PC-9 (cell line): ENCODE measurements at regions not wholly inside any gene's neighbourhood (a gene's known extent, or its start where the extent isn't known, plus 50 kb on each side); places are given as distances from the start of the nearest gene placed in this dataset.

Source experiments
- BruUV-seq: library from RNA; stranded (reverse); fragments of 400-500 nt; replicated peaks from 2 replicates; lab custom pipeline; 2021; lab: Mats Ljungman, UMichigan
- CTCF ChIA-PET: fragments of 300-600 bp; sonication (Branson Sonifier 250); formaldehyde crosslinking; loops from one replicate; lab custom pipeline; 2022; ENCODE audit warnings: antibody characterized with exemption; lab: Charles Lee
- POLR2A ChIA-PET: fragments of 300-600 bp; sonication (Branson Sonifier 250); formaldehyde crosslinking; loops from one replicate; lab custom pipeline; 2022; ENCODE audit warnings: antibody characterized with exemption; ENCODE audit not compliant: unreplicated experiment; lab: Charles Lee
- DNase-seq, 2 experiments: peaks; one replicate each; pipeline versions ENCODE4 v3.0.0 to v3.0.0-alpha.2; 2015 to 2022; ENCODE audit warnings: mixed read lengths in 1 of 2
- H2AFZ ChIP-seq: fragments of 200-600 bp; sonication (generic); 2 replicates; pipeline ENCODE4 v1.8.1; 2017; ENCODE audit warnings: antibody characterized with exemption
- H3F3A ChIP-seq: fragments of 200-600 bp; sonication (generic); 2 replicates; pipeline ENCODE4 v1.8.1; 2017; ENCODE audit warnings: antibody characterized with exemption, mild to moderate bottlenecking, low read depth; ENCODE audit not compliant: insufficient read depth
- H3K27ac ChIP-seq: fragments of 200-600 bp; sonication (generic); 2 replicates; pipeline ENCODE4 v1.6.1; 2016; ENCODE audit warnings: mixed run types
- H3K27me3 ChIP-seq: fragments of 200-600 bp; sonication (generic); 2 replicates; pipeline ENCODE4 v1.6.1; 2016; ENCODE audit warnings: low read depth, mixed run types; ENCODE audit not compliant: insufficient read depth
- H3K36me3 ChIP-seq: fragments of 200-600 bp; sonication (generic); 2 replicates; pipeline ENCODE4 v1.6.1; 2016; ENCODE audit warnings: low read depth, mixed run types
- H3K4me1 ChIP-seq: fragments of 200-600 bp; sonication (generic); replicated peaks from 2 replicates; pipeline ENCODE4 v1.6.1; 2016; ENCODE audit warnings: mixed run types; ENCODE audit not compliant: insufficient read depth
- H3K4me2 ChIP-seq: fragments of 200-600 bp; sonication (generic); 2 replicates; pipeline ENCODE4 v1.6.1; 2017; ENCODE audit warnings: mixed run types
- H3K4me3 ChIP-seq: fragments of 200-600 bp; sonication (generic); 2 replicates; pipeline ENCODE4 v1.6.1; 2016; ENCODE audit warnings: mixed run types
- H3K79me2 ChIP-seq: fragments of 200-600 bp; sonication (generic); 2 replicates; pipeline ENCODE4 v1.6.1; 2017; ENCODE audit warnings: low read depth, mixed run types
- H3K9me2 ChIP-seq: fragments of 200-600 bp; sonication (generic); 2 replicates; pipeline ENCODE4 v1.8.1; 2017; ENCODE audit warnings: mild to moderate bottlenecking; ENCODE audit not compliant: insufficient read depth
- H3K9me3 ChIP-seq: fragments of 200-600 bp; sonication (generic); 2 replicates; pipeline ENCODE4 v1.8.1; 2016; ENCODE audit warnings: low read depth; ENCODE audit not compliant: insufficient read depth
- H4K20me1 ChIP-seq: fragments of 200-600 bp; sonication (generic); 2 replicates; pipeline ENCODE4 v1.8.1; 2017; ENCODE audit not compliant: insufficient read depth
- EZH2 ChIP-seq: fragments of 200-600 bp; sonication (generic); IDR thresholded peaks from 2 replicates; pipeline ENCODE4 v1.8.0; 2017; ENCODE audit warnings: antibody characterized with exemption, low read depth
- intact Hi-C: fragments of 100-400 bp; cut with micrococcal nuclease; formaldehyde crosslinking; loops from one replicate; pipeline ENCODE4 v1.10.0; 2022; ENCODE audit not compliant: unreplicated experiment
- TF ChIP-seq, protein P1 (sequence below): fragments of 200-600 bp; sonication (generic); conservative IDR thresholded peaks from 2 replicates; pipeline ENCODE4 v1.6.1; 2017; ENCODE audit warnings: mixed run types, antibody characterized with exemption, mild to moderate bottlenecking, moderate library complexity

DNA sequence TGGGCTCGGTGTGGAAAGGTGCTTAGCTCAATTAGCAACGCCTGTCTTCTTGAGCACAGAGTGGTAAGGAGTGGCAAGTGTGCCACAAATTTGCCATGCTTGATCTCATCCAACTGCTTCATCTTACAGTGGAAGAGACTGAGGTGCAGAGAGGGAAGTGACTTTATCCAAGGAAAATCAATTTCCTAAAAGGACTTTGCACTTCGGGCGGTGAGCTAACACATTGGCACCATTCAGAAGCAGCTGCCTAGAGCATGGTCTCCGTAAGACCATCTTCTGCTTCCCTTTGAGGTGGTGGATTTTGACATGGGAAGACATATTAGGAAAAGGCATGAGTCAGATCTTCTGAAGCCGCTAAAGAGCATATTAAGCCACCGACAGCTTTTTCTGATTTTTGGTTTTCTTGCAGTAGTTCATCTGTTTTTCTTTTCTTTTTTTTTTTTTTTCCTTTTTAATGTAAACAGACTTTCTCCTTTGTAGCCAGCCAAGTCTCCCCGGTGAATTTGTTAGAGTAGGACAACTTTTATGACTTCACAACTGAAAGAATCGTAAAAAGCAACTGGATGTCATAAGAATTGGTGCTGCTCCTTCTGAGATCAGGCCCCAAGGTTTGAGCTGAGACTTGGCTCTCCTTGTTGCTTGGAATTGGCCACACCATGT is 273.2 kb downstream of the CDC5L start:
- CTCF ChIA-PET: interaction anchor here (0.8 to 1.5 kb wide), 2 partner anchors 12 to 185 kb away, joined by 3 read pairs; no protein-coding TSS in a partner anchor

DNA sequence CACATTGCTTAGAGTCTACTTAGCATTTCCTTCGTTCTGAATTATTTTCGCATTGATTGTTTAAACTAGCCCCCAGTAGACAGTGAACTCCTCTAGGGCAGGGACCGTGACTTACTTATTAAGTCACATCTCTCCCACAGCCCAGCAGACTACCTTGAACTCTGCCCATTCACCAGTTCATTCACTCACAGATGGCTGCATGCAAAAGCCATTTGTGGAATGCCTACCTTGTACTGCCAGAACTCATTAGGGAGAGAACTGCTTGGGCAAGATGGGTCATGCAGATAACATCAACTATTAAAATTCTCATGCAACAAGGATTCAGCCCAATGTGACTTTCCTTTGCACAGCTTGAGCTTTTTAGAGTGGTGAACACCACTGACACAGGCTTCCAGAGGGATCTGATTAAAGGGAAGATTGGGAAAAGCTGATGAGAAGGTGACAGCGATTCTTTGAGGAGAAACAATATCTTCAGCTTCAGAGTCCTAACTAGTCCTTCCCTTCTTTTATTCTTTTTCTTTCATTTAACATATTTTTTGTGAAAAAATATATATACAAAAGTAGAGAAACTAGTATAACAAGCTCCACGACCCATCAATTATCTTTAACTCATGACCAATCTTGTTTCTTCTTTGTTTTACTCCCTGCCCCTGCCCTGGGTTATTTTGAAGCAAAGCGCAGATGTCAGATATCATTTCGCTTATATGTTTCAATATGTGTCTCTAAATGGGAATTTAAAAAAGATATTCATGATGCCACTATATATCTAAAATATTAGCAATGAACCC is 273.9 kb downstream of the CDC5L start:
- POLR2A ChIA-PET: interaction anchor here (0.6 to 0.8 kb wide), 3 partner anchors 11 to 1316 kb away, joined by 3 to 9 read pairs (median 7); no protein-coding TSS in a partner anchor
- peak; percentile 51 to 65 for DNase-seq
- Histone ChIP-seq H3K27ac (peak overlapping the region; percentile 44), H3K4me2 (peak overlapping the region; percentile 30; the same call in 1 of the 2 replicates), H3F3A (peaks cover 7% of the 10 kb centered on the region; the same call in 1 of the 2 replicates), H3K36me3 (no peaks in the 10 kb centered on the region), H3K9me3 (no peaks in the 10 kb centered on the region), H3K9me2 (no peaks in the 10 kb centered on the region), H3K79me2 (no peaks in the 10 kb centered on the region), H3K4me1 (peaks cover 22% of the 10 kb centered on the region), H3K27me3 (no peaks in the 10 kb centered on the region), H3K4me3 (no peak overlapping the region), H2AFZ (no peak overlapping the region), H4K20me1 (no peaks in the 10 kb centered on the region)
- CTCF ChIA-PET: interaction anchor here (0.8 to 1.5 kb wide), 2 partner anchors 11 to 186 kb away, joined by 3 read pairs; no protein-coding TSS in a partner anchor
- TF ChIP-seq, protein P1, sequence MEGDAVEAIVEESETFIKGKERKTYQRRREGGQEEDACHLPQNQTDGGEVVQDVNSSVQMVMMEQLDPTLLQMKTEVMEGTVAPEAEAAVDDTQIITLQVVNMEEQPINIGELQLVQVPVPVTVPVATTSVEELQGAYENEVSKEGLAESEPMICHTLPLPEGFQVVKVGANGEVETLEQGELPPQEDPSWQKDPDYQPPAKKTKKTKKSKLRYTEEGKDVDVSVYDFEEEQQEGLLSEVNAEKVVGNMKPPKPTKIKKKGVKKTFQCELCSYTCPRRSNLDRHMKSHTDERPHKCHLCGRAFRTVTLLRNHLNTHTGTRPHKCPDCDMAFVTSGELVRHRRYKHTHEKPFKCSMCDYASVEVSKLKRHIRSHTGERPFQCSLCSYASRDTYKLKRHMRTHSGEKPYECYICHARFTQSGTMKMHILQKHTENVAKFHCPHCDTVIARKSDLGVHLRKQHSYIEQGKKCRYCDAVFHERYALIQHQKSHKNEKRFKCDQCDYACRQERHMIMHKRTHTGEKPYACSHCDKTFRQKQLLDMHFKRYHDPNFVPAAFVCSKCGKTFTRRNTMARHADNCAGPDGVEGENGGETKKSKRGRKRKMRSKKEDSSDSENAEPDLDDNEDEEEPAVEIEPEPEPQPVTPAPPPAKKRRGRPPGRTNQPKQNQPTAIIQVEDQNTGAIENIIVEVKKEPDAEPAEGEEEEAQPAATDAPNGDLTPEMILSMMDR: no peak
- no peak for TF ChIP-seq EZH2
- intact Hi-C loops: loop anchor here (1.0 to 5.0 kb wide), 3 partner anchors 14 to 716 kb away; partner anchors contain the start of gene SUPT3H
- no TSS peak for BruUV-seq

More for the DNA sequence above, 273.2 kb downstream of the CDC5L start:
- Histone ChIP-seq H3K4me2 (peak overlapping the region; percentile 19; the same call in 1 of the 2 replicates), H3K4me3 (no peak overlapping the region), H3K4me1 (peaks cover 23% of the 10 kb centered on the region), H3K27me3 (no peaks in the 10 kb centered on the region), H2AFZ (no peak overlapping the region), H3K79me2 (no peaks in the 10 kb centered on the region), H3F3A (peaks cover 7% of the 10 kb centered on the region; the same call in 1 of the 2 replicates), H3K9me3 (no peaks in the 10 kb centered on the region), H4K20me1 (no peaks in the 10 kb centered on the region), H3K27ac (peak overlapping the region; percentile 44), H3K9me2 (no peaks in the 10 kb centered on the region), H3K36me3 (no peaks in the 10 kb centered on the region)
- POLR2A ChIA-PET: interaction anchor here (0.6 to 0.8 kb wide), 3 partner anchors 12 to 914 kb away, joined by 3 to 7 read pairs (median 3); no protein-coding TSS in a partner anchor
- no TSS peak for BruUV-seq
- no peak for DNase-seq
- TF ChIP-seq EZH2: no peak
- TF ChIP-seq, protein P1: no peak
- intact Hi-C loops: loop anchor here (5.0 kb wide), 1 partner anchor 717 kb away; the partner anchor contains the start of gene SUPT3H
